Bronchial epithelial cell (primary cell): ENCODE measurements at regions not wholly inside any gene's neighbourhood (a gene's known extent, or its start where the extent isn't known, plus 50 kb on each side); places are given as distances from the start of the nearest gene placed in this dataset.

Source experiments
- DNase-seq: peaks from one replicate; pipeline ENCODE4 v3.0.0-alpha.2; 2010; ENCODE audit warnings: low read depth
- FAIRE-seq: peaks from 2 replicates; lab custom pipeline; 2011; peaks lifted over from hg19 to GRCh38; lab: Jason Lieb, UNC
- H3K27me3 ChIP-seq: 2 replicates; pipeline ENCODE4 v1.5.1; 2011; ENCODE audit warnings: low read length; ENCODE audit not compliant: control insufficient read depth, insufficient read depth
- H3K36me3 ChIP-seq: 2 replicates; pipeline ENCODE4 v1.5.1; 2011; ENCODE audit warnings: low read length; ENCODE audit not compliant: control insufficient read depth, insufficient read depth
- H3K4me3 ChIP-seq: 2 replicates; pipeline ENCODE4 v1.5.1; 2011; ENCODE audit warnings: mild to moderate bottlenecking, low read depth, low read length, control low read depth
- CTCF ChIP-seq: IDR thresholded peaks from 2 replicates; pipeline ENCODE4 v1.5.1; 2011; ENCODE audit warnings: mild to moderate bottlenecking, moderate library complexity, low read length, control low read depth, inconsistent platforms; ENCODE audit not compliant: insufficient read depth, severe bottlenecking

GRCh38 chr5:73295921-73296320 is 122.9 kb downstream of the TMEM174 start:
- no peak for FAIRE-seq
- no peak for TF ChIP-seq CTCF
- DNase-seq, result no peak
- Histone ChIP-seq H3K4me3 (no peak overlapping the region), H3K27me3 (peaks cover 45% of the 10 kb centered on the region), H3K36me3 (no peaks in the 10 kb centered on the region)

GRCh38 chr5:73295447-73295846 is 122.5 kb downstream of the TMEM174 start:
- Histone ChIP-seq H3K36me3 (no peaks in the 10 kb centered on the region), H3K4me3 (no peak overlapping the region), H3K27me3 (peaks cover 41% of the 10 kb centered on the region)
- FAIRE-seq (no peak), DNase-seq (no peak)
- peak; percentile 29 for TF ChIP-seq CTCF

- TF ChIP-seq CTCF, result no peak
- H3K4me3 ChIP-seq, result no peak overlapping the region
- FAIRE-seq (no peak), DNase-seq (peak; percentile 66)
- no peaks in the 10 kb centered on the region for H3K36me3 ChIP-seq
- H3K27me3 ChIP-seq, result peaks cover 20% of the 10 kb centered on the region
These were observed 119.9 kb downstream of the TMEM174 start for GRCh38 chr5:73292816-73293459.

- H3K36me3 ChIP-seq, result no peaks in the 10 kb centered on the region
- DNase-seq (no peak), FAIRE-seq (peak; percentile 36)
- TF ChIP-seq CTCF, result no peak
- H3K4me3 ChIP-seq, result no peak overlapping the region
- H3K27me3 ChIP-seq, result peaks cover 9% of the 10 kb centered on the region
These were observed 118.9 kb downstream of the TMEM174 start for GRCh38 chr5:73291873-73292272.

- no peak for FAIRE-seq
- peaks cover 2% of the 10 kb centered on the region for H3K27me3 ChIP-seq
These were observed 117.2 kb downstream of the TMEM174 start for GRCh38 chr5:73290242-73290641.

More at GRCh38 chr5:73290242-73290641, 117.2 kb downstream of the TMEM174 start:
- TF ChIP-seq CTCF, result no peak
- H3K4me3 ChIP-seq, result no peak overlapping the region
- no peaks in the 10 kb centered on the region for H3K36me3 ChIP-seq
- DNase-seq, result no peak
